HG02884 (cell line): ENCODE measurements at regions not wholly inside any gene's neighbourhood (a gene's known extent, or its start where the extent isn't known, plus 50 kb on each side); places are given as distances from the start of the nearest gene placed in this dataset.

ENCODE experiments used
- ATAC-seq: cut with Tn5 transposase; IDR thresholded peaks from one replicate; pipeline ENCODE4 v1.9.1; 2021; ENCODE audit warnings: mild to moderate bottlenecking, moderate library complexity; ENCODE audit not compliant: unreplicated experiment

DNA sequence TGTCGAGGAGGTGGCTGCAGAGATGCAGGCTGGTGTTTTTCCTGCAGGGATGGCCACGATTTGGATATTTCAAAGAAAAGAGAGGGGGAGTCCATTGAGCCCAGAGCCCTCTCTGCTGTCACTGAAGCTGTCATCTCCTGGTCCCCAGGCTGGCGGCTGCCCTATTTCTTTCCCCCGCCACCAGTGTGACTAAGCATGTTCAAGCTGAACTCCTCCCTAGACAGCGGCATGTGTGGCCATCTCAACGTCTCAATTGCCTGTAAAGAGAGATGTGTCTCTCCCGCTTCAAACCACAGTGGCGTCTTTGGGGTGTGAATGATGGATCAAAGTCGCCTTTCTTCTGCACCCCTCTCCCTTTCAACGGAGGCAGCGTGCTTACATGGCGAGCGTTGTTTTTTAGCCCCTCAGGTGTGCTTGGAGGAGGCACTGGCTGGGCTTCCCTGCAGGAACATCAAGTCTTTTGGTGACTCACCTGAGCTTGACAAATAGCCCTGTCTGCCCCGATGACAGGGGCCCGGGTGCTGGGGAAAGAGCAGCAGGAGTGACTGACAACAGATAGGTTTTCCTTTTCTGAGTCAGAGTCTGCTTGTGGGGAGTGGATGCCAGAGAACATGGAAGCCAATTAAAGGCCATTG lies 346.4 kb upstream of the AJAP1 start:
- ATAC-seq: no peak

DNA sequence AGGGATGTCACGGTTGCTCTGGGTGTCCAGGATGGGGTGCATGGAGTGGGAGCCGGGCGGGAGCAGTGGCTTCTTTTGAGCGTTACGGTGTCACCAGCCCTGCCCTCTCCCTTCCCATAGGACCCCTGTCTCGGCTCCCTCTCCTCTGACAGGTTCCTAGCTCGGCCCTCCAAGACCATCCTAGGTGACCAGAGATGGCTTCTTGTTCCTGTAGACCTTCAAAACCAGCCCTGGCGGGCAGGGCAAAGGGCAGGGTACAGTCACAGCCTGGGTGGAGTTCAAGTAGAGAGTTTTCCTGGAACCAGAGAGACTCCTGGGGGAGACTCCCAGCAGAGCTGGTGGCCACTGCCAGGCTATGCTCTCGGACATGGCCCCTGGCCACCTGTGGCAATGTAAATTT lies 345.6 kb upstream of the AJAP1 start:
- ATAC-seq: no peak

DNA sequence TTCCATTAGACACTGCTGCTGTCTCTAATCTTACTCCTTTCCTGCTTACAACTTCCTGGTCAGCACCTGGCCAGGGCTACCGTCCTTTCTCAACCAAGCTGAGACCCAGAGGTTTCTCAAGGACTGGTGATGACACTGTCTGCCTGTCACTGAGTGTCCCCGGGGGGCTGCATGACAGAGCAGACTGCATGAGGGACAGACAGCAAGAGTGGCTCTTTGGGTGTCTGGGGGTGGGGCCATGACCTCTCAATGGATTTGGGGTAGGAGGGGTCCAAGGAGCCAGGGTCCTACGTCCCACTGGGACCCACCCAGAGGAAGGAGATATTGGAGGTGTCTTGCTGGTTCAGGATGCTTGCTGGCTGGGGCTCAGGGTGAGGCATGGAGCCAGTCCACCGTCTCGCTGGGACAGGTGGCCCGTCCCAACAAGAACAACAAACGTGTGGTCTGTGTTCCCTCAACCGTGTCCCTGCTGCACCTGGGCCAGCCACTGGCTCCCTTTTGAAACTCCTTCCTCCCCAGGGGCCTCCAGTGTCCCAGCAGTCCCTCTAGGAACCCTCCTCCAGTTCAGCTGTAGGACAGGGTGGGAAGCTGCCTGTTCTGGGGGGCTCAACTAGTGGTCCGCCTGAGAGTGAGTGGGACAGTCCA lies 344.6 kb upstream of the AJAP1 start:
- ATAC-seq: no peak

DNA sequence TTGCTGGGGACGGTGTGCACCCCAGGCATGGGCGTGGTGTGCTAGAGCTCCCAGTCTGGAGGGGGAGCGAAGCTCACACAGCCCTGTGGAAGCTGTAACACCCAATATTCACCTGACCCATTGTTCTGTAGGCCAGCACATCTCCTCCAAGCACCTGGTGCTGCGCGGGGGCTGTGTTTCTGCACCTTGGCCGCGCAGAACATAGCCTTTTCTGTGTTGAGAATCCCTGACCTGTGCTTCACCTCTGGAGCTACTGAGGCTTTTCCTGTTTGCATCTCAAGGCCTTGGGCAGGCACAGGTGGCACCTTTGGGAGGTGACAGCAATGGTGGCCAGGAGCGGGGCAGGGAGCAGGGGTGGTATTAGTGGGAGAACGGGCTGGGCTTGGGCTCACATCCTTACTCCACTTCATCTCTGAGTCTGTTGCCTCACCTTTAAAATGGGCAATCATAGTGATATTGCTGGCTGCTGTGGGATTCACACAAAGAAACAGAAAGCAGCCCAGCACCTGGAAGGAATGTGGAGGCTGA lies 343.9 kb upstream of the AJAP1 start:
- ATAC-seq: no peak

DNA sequence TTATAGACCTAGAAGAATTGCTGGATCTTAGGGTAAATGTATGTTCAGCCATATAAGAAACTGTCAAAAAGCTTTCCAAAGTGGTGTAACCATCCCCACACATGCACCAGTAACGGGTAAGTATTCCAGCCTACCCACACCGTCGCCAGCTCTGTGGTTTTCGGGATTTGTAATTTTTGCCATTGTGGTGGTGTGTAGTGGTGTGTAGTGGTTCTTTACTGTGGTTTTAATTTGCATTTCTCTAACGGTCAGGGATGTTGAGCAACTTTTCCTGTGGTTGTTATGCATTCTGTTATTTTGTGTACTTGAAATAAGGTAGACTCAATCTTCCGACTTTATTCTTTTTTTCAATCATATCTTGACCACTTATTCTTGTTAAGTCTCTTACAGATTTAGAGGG lies 342.4 kb upstream of the AJAP1 start:
- ATAC-seq: no peak

DNA sequence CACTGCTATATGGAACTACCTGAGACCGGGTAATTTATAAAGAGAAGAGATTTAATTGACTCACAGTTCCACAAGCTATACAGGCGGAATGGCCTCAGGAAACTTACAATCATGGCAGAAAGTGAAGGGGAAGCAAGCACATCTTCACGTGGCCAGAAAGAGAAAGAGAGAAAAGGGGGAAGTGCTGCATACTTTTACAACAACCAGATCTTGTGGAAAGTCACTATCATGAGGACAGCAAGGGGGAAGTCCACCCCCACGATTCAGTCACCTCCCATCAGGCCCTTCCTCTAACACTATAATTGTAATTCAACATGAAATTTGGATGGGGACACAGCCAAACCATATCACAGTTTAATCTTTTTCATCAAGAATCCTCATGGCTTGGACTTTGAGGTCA lies 339.2 kb upstream of the AJAP1 start:
- no peak for ATAC-seq

DNA sequence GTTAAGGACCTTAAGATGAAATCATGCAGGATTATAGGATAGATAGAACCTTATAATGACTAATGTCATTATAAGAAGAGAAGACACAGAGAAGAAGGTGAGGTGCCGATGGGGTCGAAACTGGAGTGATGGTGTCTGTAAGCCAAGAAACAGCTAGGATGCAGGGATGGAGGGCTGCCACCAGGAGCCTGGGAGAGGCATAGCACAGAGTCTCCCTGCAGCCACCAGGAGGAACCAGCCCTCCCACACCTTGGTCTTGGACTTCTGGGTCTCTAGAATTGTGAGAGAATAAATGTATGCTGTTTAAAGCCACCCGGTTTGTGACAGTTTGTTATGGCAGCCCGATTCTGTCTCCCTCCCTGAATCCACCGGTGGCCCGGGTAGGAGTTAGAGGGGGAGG lies 337.2 kb upstream of the AJAP1 start:
- no peak for ATAC-seq

DNA sequence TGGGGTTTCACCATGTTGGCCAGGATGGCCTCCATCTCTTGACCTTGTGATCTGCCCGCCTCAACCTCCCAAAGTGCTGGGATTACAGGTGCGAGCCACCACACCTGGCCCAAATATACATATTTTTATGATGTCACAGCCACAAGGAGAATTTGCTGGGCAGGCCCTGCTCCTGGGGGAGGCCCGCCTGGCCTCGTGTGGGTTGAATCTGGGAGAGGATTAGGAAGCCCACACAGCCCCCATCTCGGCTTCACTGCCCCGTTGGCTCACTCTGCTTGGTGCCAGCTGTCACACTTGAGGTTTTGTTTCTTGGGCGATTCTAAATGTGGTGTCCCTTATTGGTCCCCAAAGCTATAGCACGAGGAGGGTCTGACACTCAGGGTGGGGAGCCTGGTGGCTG lies 335.7 kb upstream of the AJAP1 start:
- no peak for ATAC-seq

DNA sequence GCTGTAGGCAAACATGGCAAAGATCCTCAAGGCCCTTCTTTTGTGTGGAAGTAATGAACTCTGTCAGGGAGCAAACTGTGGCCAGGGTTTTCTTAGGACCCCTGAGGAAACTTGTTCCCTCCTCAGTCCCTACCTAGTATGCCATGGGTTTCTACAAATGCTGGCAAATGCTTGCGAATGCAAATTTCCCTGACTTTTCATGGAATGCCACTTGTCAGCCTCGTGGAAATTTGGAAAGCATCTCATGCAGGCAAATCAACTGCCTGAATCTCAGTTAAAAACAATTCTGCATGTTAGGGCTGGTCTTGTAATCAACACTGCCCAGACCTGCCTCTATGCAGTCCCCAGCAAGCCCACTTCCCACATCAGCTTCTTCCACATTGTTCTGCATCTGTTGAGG lies 334.9 kb upstream of the AJAP1 start:
- no peak for ATAC-seq

DNA sequence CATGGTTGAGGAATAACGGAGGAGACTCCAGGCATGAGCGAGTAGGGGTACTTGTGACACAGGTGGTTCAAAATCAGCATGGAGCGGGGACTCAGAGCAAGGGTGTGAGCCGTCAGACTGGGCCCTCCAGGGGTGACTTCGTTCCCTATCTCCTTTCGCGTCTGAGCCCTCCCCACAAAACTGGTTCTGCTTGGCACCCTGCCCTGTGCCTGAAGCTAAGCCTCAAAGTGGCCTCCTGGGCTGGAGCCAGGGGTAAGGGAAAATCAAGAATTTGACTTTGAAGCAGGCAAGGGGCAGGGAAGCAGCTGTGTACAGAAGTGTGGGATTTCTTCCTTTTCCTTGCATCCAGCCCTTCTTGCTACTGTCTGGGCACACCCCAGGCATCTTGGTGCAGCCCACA lies 331.5 kb upstream of the AJAP1 start:
- no peak for ATAC-seq

DNA sequence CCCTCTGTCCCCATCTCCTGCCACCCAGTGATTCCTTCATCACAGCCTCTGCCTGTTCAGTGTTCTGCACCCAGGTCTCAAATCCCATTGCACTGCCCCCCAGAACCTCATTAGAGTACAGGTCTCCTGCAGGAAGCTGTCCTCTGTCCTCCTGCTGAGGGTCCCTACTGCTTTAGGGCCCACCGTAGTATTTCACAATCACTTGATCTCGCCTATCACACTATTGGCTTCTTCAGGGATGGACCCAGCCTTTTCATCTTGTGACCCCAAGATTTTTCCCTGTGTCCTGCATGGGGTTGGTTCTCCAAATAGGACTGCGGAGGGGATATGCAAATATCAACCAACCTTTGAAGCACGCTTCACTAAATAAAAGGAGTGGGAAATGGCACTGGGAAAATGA lies 331.1 kb upstream of the AJAP1 start:
- no peak for ATAC-seq

DNA sequence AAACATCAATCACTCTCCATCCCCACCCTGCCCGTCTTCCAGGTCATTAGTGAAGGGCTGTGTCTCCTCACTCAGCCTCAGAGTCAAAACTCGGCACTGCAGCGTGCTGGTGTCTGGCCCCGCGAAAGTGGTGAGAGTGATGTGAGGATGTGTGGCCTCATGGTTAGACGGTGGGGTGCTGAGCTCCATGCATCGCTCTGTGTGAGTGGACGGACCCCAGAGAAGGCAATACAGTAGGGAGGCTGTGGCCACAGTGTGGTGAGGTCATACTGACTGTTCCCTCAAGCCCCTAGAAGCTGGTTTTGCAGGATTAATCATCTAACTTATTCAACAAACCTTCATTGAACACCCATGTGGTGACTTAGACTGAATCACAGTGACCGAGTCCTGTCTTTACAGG lies 329.9 kb upstream of the AJAP1 start:
- ATAC-seq: no peak

DNA sequence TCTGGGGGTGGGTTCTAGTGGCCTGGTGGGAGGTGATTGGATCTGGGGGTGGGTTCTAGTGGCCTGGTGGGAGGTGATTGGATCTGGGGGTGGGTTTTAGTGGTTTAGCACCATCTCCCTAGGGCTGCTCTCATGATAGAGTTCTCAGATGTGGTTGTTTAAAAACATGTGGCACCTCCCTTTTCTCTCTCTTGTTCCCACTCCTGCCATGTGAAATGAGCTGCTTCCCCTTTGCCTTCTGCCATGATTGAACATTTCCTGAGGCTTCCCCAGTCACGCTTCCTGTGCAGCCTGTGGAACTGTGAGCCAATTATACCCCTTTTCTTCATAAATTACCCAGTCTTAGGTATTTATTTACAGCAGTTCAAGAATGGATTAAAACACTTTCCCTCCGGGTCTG lies 327.3 kb upstream of the AJAP1 start:
- ATAC-seq: no peak

DNA sequence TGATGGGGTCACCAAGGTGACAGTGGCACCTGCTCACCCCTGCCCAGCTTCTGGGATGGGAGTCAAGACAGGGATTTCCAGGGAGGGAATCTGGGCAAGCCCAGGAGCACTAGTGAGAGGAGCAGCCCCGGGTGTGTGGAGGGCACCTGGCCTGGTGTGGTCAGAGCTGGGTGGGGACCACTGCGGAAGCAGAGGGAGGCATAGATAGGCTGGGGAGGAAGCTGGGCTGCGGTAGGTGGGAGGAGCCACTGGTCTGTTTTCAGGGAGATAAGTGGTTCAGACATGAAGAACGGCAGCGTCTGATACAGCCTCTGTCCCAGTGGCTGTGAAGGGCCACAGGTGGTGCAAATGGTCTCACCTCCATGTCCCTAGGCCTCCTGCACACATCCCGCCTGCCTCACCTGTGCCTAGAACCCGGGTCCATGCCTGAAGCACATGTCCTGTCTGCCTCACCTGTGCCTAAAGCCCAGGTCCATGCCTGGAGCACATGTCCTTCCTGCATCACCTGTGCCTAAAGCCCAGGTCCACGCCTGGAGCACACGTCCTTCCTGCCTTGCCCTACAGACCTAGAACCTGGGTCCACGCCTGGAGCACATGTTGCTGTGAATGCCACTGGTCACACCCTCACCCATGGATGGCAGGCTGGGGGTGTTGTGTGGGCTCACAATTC lies 325.9 kb upstream of the AJAP1 start:
- no peak for ATAC-seq

DNA sequence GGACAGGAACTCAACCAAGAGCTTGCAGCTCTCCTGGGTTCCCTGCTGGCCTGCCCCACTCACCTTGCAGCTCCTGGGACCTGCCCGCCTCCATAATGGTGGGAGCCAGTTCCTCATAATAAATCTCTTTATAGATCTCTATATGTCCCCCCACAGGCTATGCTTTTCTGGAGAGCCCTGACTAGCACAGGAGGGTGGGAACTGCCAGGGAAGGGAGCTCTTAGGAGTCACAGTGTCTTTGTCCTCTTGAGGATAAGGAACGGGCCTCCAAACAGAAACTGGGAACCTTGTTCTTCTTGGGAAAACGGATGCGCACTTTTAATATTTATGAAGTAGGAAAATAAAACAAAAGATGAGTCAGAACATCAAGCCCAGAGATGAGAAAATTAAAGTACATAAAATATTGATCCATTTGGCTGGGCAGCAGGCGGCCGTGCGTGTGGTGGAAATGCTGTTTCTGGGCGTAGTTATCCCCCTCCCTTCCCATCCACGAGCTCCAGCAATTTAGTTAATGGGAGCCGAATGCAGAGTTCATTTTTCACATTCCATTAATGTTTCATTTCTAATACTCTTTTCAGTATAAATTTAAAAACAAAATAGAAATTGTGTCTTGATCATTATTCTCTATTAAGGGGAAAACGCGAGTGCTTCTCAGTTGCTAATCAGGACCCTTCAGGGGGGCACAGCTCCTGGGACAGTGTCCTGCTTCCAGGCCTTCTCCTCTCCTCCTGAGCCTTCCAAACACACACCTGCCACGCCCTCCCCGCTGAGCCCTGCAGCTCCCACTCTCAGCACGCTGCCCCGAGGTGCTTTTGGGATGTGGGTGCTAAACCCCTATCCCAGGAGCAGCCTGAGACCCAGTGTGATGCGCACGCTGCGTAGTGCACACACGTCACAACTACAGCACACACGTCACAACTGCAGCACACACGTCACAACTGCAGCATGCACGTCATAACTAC lies 323.3 kb upstream of the AJAP1 start:
- no peak for ATAC-seq

DNA sequence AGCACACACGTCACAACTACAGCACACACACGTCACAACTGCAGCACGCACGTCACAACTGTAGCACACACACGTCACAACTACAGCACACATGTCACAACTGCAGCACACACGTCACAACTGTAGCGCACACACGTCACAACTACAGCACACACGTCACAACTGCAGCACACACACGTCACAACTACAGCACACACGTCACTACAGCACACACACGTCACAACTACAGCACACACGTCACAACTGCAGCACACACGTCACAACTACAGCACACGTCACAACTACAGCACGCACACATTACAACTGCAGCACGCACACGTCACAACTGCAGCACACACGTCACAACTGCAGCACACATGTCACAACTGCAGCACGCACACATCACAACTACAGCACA lies 322.6 kb upstream of the AJAP1 start:
- ATAC-seq: no peak

DNA sequence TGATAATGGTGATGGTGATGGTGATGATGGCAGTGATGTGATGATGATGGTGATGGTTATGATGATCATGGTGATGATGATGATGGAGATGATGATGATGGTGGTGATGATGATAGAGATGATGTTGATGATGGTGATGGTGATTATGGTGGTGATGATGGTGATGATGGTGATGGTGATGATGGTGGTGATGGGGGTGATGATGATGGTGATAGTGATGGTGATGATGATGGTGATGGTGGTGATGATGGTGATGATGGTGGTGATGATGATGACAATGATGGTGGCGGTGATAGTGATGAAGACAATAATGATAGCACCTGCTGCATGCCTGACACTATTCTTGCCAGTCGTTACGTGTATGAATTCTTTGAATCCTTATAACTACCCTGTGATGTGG lies 317.9 kb upstream of the AJAP1 start:
- no peak for ATAC-seq

DNA sequence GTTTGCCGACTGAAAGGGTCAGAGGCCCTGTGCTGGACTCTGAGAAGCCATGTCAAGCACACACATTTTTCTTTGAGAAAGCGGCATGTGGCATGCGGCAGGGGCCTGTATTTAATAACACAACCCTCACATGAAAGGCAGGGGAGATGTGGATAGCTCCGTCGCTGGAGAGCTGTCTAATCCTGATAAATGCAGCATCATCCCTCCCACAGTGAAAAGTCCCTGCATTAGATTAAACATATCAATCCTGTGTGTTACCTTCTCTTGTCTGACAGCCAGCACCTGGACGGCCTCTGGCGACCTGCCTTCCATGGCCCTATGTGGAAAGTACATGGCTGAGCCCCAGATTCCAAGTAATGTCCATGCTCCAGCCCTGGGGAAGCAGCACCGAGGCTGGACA lies 313.0 kb upstream of the AJAP1 start:
- ATAC-seq: no peak

DNA sequence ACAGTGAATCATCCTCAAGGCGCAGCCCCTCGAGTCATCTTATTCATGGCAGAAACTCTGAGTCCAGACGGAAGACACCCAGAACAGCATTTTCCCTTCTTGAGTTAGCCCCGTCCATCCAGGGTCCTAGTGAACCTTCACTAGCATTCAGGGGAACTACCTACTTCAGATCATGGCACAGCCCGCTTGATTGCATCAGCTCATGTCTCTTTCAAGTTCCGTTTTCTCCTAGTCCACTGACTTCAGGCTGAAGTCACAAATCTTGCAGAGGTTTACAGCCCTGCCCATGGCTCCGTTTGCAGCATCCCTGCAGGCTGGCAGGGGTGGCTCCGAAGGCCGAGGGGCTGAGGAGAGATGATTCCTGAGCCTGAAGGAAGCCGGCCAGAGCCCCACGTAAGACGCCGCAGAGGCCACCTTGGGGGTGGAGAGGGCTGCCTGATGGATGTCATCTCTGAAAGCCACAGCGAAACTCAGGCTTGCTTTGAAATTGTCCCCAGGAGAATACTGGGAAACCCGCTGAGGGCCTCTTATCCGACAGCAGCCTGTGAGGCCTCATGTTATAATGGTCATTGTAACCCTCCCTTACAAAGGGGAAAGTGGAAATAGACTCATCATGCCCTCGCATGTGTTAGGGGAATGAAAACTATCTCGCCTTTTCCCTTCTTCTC lies 310.2 kb upstream of the AJAP1 start:
- ATAC-seq: no peak

DNA sequence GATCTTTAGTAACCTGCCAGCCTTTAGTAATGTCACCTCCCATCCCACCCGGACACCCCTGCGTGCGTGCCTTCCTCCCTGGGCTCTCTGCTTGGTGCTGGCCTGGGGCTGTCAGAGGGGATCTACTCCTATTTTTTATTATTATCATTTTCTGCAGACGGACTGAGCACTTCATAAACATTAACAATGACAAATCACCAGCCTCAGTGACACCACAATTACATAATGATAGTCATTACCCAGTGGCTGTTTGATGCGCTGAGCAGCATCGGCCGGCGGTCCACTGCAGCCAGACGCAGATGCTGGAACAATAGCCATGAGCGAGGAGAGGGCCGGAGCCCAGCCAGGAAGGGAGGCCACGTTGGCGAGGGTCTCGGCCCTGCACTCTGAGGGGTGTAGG lies 309.3 kb upstream of the AJAP1 start:
- no peak for ATAC-seq

DNA sequence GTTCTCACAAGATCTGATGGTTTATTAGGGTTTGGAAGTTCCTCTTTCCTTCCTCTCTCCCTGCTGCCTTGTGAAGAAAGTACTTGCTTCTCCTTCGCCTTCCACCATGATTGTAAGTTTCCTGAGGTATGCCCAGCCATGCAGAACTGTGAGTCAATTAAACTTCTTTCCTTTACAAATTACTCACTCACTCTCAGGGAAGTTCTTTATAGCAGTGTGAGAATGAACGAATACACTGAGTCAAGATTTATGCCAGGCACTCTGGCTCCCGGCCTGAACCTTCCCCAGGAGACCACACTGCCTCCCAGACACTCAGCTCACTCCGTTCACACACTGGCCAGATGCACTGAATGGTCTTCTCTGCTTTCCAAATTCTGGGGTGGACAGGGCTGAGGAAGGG lies 308.3 kb upstream of the AJAP1 start:
- no peak for ATAC-seq
